ENCODE measurements at regions not wholly inside any gene's neighbourhood (a gene's known extent, or its start where the extent isn't known, plus 50 kb on each side); places are given as distances from the start of the nearest gene placed in this dataset.

DNA sequence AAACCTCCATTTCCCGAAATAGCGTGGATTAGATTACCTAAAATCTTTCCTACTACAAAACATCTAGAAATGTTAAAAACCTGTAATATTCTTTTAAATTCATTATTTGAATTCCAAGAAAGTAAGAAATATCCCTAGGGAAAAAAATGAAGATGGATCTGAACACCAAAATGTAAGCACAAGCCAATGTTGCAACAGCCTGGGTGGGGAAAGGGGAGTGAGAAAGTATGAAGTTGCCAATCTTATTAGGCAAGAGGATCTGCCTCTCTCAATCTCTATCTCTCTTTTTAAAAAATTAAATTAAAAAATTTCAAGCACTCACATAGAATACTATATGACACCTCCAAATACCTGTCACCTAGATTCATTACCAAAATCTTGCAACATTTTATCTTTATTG lies 74.9 kb upstream of the IRF2BP2 start:
- ATAC-seq (ENCODE audit: low read depth) = no peak
- no peak overlapping the region for H3K4me3 ChIP-seq (ENCODE audit: severe bottlenecking)
- no peak for TF ChIP-seq CTCF (IDR thresholded peaks at IDR 0.05; ENCODE audit: poor library complexity, severe bottlenecking)
- H3K27me3 ChIP-seq (ENCODE audit: insufficient read depth, poor library complexity, severe bottlenecking) = no peaks in the 10 kb centered on the region
- no peak for DNase-seq (ENCODE audit: low spot score)
- peaks cover 3% of the 10 kb centered on the region for H3K4me1 ChIP-seq (ENCODE audit: insufficient read depth, poor library complexity, severe bottlenecking)
- no peak overlapping the region for H3K27ac ChIP-seq (ENCODE audit: poor library complexity, severe bottlenecking)
- H3K36me3 ChIP-seq (ENCODE audit: low read depth) = no peaks in the 10 kb centered on the region
- no peaks in the 10 kb centered on the region for H3K9me3 ChIP-seq (ENCODE audit: severe bottlenecking)

- H3K4me3 ChIP-seq (ENCODE audit: severe bottlenecking) = no peak overlapping the region
- no peaks in the 10 kb centered on the region for H3K9me3 ChIP-seq (ENCODE audit: severe bottlenecking)
- H3K27ac ChIP-seq (ENCODE audit: poor library complexity, severe bottlenecking) = peak overlapping the region; percentile 2
- DNase-seq (ENCODE audit: low spot score) = no peak
- no peak for TF ChIP-seq CTCF (IDR thresholded peaks at IDR 0.05; ENCODE audit: poor library complexity, severe bottlenecking)
- peak; percentile 83 for ATAC-seq (ENCODE audit: low read depth)
- peaks cover 3% of the 10 kb centered on the region for H3K4me1 ChIP-seq (ENCODE audit: insufficient read depth, poor library complexity, severe bottlenecking)
- no peaks in the 10 kb centered on the region for H3K36me3 ChIP-seq (ENCODE audit: low read depth)
- H3K27me3 ChIP-seq (ENCODE audit: insufficient read depth, poor library complexity, severe bottlenecking) = no peaks in the 10 kb centered on the region
These were observed 74.1 kb upstream of the IRF2BP2 start for GRCh38 chr1:234683861-234684632.

- peak overlapping the region; percentile 2 for H3K27ac ChIP-seq (ENCODE audit: poor library complexity, severe bottlenecking)
- H3K36me3 ChIP-seq (ENCODE audit: low read depth) = no peaks in the 10 kb centered on the region
- H3K9me3 ChIP-seq (ENCODE audit: severe bottlenecking) = no peaks in the 10 kb centered on the region
- DNase-seq (ENCODE audit: low spot score) (no peak), ATAC-seq (ENCODE audit: low read depth) (no peak)
- no peak overlapping the region for H3K4me3 ChIP-seq (ENCODE audit: severe bottlenecking)
- TF ChIP-seq CTCF (IDR thresholded peaks at IDR 0.05; ENCODE audit: poor library complexity, severe bottlenecking) = no peak
- H3K27me3 ChIP-seq (ENCODE audit: insufficient read depth, poor library complexity, severe bottlenecking) = no peaks in the 10 kb centered on the region
- H3K4me1 ChIP-seq (ENCODE audit: insufficient read depth, poor library complexity, severe bottlenecking) = peaks cover 3% of the 10 kb centered on the region
These were observed 73.3 kb upstream of the IRF2BP2 start for GRCh38 chr1:234683127-234683860.

GRCh38 chr1:234681990-234682389 lies 72.0 kb upstream of the IRF2BP2 start:
- H3K4me3 ChIP-seq (ENCODE audit: severe bottlenecking) = no peak overlapping the region
- H3K9me3 ChIP-seq (ENCODE audit: severe bottlenecking) = no peaks in the 10 kb centered on the region
- DNase-seq (ENCODE audit: low spot score) = no peak
- ATAC-seq (ENCODE audit: low read depth) = no peak
- H3K4me1 ChIP-seq (ENCODE audit: insufficient read depth, poor library complexity, severe bottlenecking) = peaks cover 6% of the 10 kb centered on the region
- H3K27ac ChIP-seq (ENCODE audit: poor library complexity, severe bottlenecking) = no peak overlapping the region
- TF ChIP-seq CTCF (IDR thresholded peaks at IDR 0.05; ENCODE audit: poor library complexity, severe bottlenecking) = no peak
- no peaks in the 10 kb centered on the region for H3K36me3 ChIP-seq (ENCODE audit: low read depth)
- H3K27me3 ChIP-seq (ENCODE audit: insufficient read depth, poor library complexity, severe bottlenecking) = no peaks in the 10 kb centered on the region

GRCh38 chr1:234681065-234681464 lies 71.1 kb upstream of the IRF2BP2 start:
- ATAC-seq (ENCODE audit: low read depth) (no peak), DNase-seq (ENCODE audit: low spot score) (no peak)
- H3K9me3 ChIP-seq (ENCODE audit: severe bottlenecking) = no peaks in the 10 kb centered on the region
- no peak overlapping the region for H3K27ac ChIP-seq (ENCODE audit: poor library complexity, severe bottlenecking)
- H3K4me3 ChIP-seq (ENCODE audit: severe bottlenecking) = no peak overlapping the region
- H3K4me1 ChIP-seq (ENCODE audit: insufficient read depth, poor library complexity, severe bottlenecking) = peaks cover 13% of the 10 kb centered on the region
- TF ChIP-seq CTCF (IDR thresholded peaks at IDR 0.05; ENCODE audit: poor library complexity, severe bottlenecking) = no peak
- H3K36me3 ChIP-seq (ENCODE audit: low read depth) = no peaks in the 10 kb centered on the region
- H3K27me3 ChIP-seq (ENCODE audit: insufficient read depth, poor library complexity, severe bottlenecking) = no peaks in the 10 kb centered on the region
